ENCODE measurements at regions not wholly inside any gene's neighbourhood (a gene's known extent, or its start where the extent isn't known, plus 50 kb on each side); places are given as distances from the start of the nearest gene placed in this dataset.

GRCh38 chr11:109815500-109816150 lies 277.6 kb upstream of the ZC3H12C start:
- no peak for DNase-seq

DNA sequence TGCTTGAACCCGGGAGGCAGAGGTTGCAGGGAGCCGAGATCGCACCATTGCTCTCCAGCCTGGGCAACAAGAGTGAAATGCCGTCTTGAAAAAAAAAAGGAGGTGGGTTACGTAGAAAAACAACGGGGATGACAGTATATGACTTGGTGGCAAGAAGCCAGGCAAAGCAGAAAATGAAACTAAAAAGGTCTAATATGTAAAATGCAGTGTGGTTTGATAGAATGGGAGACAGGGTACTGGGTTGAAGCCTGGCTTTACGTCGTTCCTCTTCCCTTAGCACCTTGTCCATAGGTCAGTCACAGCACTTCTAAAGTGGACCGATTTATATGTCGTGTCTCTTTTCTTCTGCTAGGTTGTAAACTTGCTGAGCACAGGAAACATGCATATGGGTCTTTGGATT lies 274.9 kb upstream of the ZC3H12C start:
- DNase-seq: no peak

- DNase-seq: no peak
Observed at GRCh38 chr11:109819410-109819809, 273.8 kb upstream of the ZC3H12C start.

GRCh38 chr11:109821511-109821910 lies 271.7 kb upstream of the ZC3H12C start:
- DNase-seq: no peak

DNA sequence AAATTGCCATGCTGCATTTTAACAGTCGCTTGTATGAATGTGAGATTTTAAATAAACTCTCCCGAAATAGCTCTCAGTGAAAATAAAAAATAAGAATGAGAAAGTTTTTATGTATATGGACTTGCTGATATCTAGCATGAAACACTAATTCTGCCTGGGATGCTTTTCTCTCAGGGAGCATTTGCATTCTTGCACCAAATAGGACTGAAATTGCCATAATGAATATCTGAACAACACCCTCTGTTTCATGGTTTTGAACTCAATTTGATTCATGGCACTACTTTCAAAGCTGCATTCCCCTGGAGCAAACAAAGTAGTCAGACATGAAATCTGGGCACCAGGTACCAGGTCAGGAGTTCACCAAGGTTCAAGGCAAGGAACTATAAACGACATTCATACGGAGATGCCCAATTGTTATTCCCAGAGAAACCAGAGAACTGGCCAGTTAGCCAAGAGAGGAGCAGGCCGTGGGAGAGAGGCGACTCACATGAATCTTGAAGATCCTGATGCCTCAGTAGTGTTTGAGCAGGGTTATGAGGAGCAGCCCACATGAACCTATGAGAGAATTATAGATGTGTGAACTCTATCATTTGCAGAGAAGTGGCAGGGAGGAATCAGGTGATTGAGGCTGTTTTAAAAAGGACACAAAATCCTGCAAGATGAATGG lies 270.6 kb upstream of the ZC3H12C start:
- no peak for DNase-seq

DNA sequence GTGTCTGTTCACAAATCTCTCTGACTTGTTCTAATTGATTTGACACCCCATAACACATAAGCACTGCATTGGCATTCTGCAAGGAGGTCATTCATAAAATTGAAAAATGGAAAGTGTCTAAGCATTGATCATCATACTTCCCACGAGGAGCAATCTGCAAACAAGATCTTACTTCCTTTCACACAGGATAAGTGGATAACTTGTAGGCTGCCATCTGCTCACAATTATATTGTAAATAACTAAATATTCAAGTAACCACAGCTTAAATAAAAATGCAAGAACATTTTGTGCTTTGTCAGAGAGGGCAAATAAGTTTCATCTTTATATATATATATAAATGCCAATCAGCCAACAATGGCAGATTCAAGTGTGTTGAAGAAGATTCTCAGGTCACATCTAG lies 264.8 kb upstream of the ZC3H12C start:
- no peak for DNase-seq

- no peak for DNase-seq
Observed at GRCh38 chr11:109838026-109838425, 255.2 kb upstream of the ZC3H12C start.

GRCh38 chr11:109845437-109845836 lies 247.8 kb upstream of the ZC3H12C start:
- no peak for DNase-seq

DNA sequence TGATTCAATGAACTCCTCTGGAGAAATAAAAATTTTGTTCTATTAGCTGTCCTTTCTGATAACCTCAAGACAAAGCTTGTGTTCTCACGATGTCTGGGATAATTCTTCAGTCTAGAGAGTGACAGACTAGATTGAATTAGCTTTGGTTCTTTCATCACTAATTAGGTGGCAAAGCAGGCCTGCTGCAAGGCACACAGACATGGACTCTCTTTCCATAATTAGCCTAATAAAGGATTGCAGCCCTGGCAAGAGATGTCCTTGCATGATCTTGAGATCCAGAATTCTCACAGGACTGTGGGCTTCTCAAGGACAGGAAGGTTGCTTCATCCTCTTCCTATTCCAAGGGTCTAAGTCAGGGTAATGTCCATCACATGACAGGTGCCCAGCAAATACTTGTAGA lies 245.6 kb upstream of the ZC3H12C start:
- DNase-seq: no peak

- no peak for DNase-seq
Observed at GRCh38 chr11:109849051-109849450, 244.1 kb upstream of the ZC3H12C start.

GRCh38 chr11:109849946-109850345 lies 243.2 kb upstream of the ZC3H12C start:
- DNase-seq: no peak

GRCh38 chr11:109851780-109852390 lies 241.3 kb upstream of the ZC3H12C start:
- no peak for DNase-seq

- DNase-seq: no peak
Observed at GRCh38 chr11:109853156-109853776, 239.9 kb upstream of the ZC3H12C start.

- DNase-seq: no peak
Observed at GRCh38 chr11:109854731-109855130, 238.5 kb upstream of the ZC3H12C start.

GRCh38 chr11:109856928-109857327 lies 236.3 kb upstream of the ZC3H12C start:
- no peak for DNase-seq

- no peak for DNase-seq
Observed at GRCh38 chr11:109857637-109858036, 235.6 kb upstream of the ZC3H12C start.

GRCh38 chr11:109858152-109858551 lies 235.0 kb upstream of the ZC3H12C start:
- DNase-seq: no peak

DNA sequence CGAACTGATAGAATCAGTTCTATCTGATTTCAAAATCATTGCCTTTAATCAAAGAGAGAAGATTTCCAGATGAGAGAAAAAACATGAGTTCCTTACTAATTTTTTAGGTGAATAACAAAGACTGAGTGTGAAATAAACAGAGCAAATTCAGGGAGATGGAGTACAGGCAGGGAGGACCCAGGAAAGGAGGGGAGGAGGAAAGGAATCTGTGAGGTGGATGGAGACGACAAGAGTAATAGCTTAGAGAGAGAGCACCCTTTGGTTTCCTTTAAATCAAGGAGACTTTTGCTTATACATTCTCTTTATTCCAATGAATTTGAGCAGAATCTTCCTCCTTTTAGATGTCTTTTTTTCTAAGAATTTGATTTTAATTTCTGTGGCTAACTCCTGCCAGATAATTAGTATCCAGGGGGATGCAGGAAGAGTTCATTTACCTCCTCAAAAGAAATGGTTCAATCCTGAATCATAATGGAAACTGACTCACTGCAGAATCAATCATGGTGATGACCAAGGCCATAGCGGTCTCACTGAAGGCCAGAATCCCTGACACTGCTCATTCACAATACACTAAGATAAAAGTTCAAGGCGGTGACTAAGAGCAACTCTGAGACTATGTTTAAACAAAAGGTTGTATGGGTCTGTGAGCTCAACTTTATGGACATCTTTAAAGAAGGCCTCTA lies 234.0 kb upstream of the ZC3H12C start:
- DNase-seq: no peak

DNA sequence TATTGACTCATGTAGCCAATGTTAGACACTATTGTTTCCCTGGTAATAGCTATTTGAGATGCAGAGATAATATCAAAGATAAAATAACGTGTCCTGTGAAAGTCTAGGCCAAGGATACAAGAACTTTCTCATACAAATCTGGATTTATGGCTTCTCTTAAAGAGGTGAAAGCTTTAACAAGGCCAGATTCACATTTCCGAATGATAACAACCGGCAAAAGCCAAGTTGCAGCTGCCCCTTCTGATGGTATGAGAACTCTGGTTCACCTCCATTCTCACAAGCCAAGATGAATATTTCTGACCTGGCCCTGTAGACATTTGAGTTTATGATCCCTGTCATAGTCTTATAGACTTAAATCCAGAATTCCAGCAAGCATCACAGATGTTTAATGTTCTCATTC lies 230.4 kb upstream of the ZC3H12C start:
- no peak for DNase-seq

DNA sequence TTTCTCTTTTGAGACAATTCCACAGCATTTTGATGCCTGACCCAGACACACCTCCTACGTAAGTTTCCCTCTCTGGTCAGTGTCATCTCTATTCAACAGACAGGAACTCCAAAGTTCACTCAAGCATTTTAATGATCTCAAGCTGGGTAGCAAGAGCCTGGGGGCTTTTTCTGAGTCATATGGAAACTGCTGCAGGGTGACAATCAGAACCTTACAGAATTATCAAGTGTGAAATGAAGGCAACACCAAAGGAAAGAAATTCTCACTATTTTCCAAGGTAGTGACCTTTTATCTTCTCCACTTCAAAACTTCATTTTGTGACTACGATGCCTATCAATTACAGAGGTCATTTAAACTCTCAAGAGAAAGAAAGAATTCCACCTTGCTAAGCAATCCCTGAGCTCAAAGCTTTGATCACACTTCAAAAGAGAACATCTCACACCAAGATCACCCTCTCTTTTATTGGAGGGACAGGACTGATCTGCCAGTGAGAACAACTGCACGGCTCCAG lies 229.0 kb upstream of the ZC3H12C start:
- no peak for DNase-seq

DNA sequence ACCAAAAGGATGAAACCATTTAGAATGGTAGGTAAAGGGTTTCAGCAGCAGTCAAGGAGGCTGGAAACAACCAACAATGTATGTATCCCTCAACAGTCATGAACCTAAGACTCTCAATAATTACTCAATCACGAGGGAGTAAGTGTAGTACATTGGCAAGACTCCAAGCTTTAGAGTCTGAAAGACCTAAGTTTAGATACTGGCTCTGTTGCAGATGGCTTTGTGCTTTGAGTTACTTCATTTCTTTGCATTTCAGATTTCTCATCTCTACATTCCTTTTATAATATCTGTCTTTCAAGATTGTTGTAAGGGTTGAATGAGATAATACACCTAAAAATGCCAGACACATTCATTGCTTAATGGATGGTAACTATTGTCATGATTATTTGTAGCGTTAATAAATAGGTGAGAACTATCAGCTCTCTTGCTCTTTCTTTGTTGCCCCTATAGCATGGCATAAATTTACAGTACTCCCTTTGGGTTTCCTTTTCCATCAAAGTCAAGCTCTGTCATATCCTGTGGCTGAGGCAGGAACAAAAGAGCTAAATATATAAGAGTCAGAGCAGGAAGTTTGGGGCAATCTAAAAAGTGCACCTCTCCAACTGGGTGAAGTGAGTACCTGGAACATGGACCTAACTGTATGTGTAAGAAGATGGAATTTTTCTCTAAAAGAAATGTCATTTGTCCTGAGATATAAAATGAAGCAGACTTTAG lies 228.2 kb upstream of the ZC3H12C start:
- peak; percentile 30 for DNase-seq

- DNase-seq: peak; percentile 59
Observed at GRCh38 chr11:109865548-109866186, 227.5 kb upstream of the ZC3H12C start.
